Keratinocyte (primary cell): ENCODE measurements at regions not wholly inside any gene's neighbourhood (a gene's known extent, or its start where the extent isn't known, plus 50 kb on each side); places are given as distances from the start of the nearest gene placed in this dataset.

Experiments used
- DNase-seq: peaks from one replicate; pipeline ENCODE4 v3.0.0-alpha.2; 2011; ENCODE audit warnings: low read depth, missing footprints, low spot score
- FAIRE-seq: peaks from 2 replicates; lab custom pipeline; 2011; peaks lifted over from hg19 to GRCh38; lab: Jason Lieb, UNC
- H2AFZ ChIP-seq: 2 replicates; pipeline ENCODE4 v1.6.0; 2012; ENCODE audit warnings: low read length, control low read depth, inconsistent platforms; ENCODE audit not compliant: control insufficient read depth
- H3K27ac ChIP-seq: 2 replicates; pipeline ENCODE4 v1.5.1; 2011; ENCODE audit warnings: low read length; ENCODE audit not compliant: control insufficient read depth, insufficient read depth
- H3K27me3 ChIP-seq: 3 replicates; pipeline ENCODE4 v1.6.0; 2011; ENCODE audit warnings: low read length; ENCODE audit not compliant: control insufficient read depth, insufficient read depth; ENCODE audit errors: extremely low read depth
- H3K36me3 ChIP-seq, 2 experiments: 2 replicates in 1 of 2; 3 replicates in 1 of 2; pipeline ENCODE4 v1.5.1; 2011; ENCODE audit warnings: low read length in 2 of 2, mild to moderate bottlenecking in 1 of 2; ENCODE audit not compliant: control insufficient read depth in 2 of 2, insufficient read depth in 2 of 2; ENCODE audit errors: extremely low read depth in 1 of 2
- H3K4me1 ChIP-seq: 3 replicates; pipeline ENCODE4 v1.5.1; 2011; ENCODE audit warnings: low read length; ENCODE audit not compliant: control insufficient read depth, insufficient read depth; ENCODE audit errors: extremely low read depth
- H3K4me2 ChIP-seq: 3 replicates; pipeline ENCODE4 v1.6.0; 2011; ENCODE audit warnings: low read depth, low read length; ENCODE audit not compliant: control insufficient read depth, insufficient read depth; ENCODE audit errors: extremely low read depth
- H3K4me3 ChIP-seq, 3 experiments: fragments of 200-600 bp in 1 of 3; sonication (generic) in 1 of 3; 2 replicates in 2 of 3; 3 replicates in 1 of 3; pipeline ENCODE4 v1.5.1; 2011 to 2016; ENCODE audit warnings: low read length in 3 of 3, mild to moderate bottlenecking in 3 of 3, control low read depth in 2 of 3, inconsistent platforms in 1 of 3, low read depth in 1 of 3, mixed read lengths in 1 of 3, mixed run types in 1 of 3, moderate library complexity in 1 of 3; ENCODE audit not compliant: control insufficient read depth in 2 of 3, insufficient read depth in 2 of 3; ENCODE audit errors: extremely low read depth in 1 of 3
- H3K79me2 ChIP-seq: 2 replicates; pipeline ENCODE4 v1.6.0; 2012; ENCODE audit warnings: low read length; ENCODE audit not compliant: control insufficient read depth, insufficient read depth
- H3K9ac ChIP-seq: 3 replicates; pipeline ENCODE4 v1.6.0; 2011; ENCODE audit warnings: low read length; ENCODE audit not compliant: control insufficient read depth, insufficient read depth; ENCODE audit errors: extremely low read depth
- H3K9me1 ChIP-seq: 3 replicates; pipeline ENCODE4 v1.6.0; 2011; ENCODE audit warnings: low read length; ENCODE audit not compliant: control insufficient read depth, insufficient read depth; ENCODE audit errors: extremely low read depth
- H3K9me3 ChIP-seq: 2 replicates; pipeline ENCODE4 v1.5.1; 2012; ENCODE audit warnings: low read depth, low read length; ENCODE audit not compliant: control insufficient read depth
- H4K20me1 ChIP-seq: 3 replicates; pipeline ENCODE4 v1.6.0; 2011; ENCODE audit warnings: low read length; ENCODE audit not compliant: control insufficient read depth, insufficient read depth; ENCODE audit errors: extremely low read depth
- EZH2 ChIP-seq: IDR thresholded peaks from one replicate; pipeline ENCODE4 v1.6.1; 2012; ENCODE audit warnings: inconsistent platforms, mild to moderate bottlenecking, low read length, moderate library complexity
- dilution Hi-C: fragments of 300-500 bp; cut with MboI; formaldehyde crosslinking; loops from one replicate; pipeline ENCODE4 v1.7.0; 2020; ENCODE audit warnings: low sequenced_read_pairs; ENCODE audit not compliant: extremely low pct_ligation_motif_present
- TF ChIP-seq, protein P1 (sequence below), 3 experiments: IDR thresholded peaks in 1 of 3; conservative IDR thresholded peaks in 1 of 3; optimal IDR thresholded peaks in 1 of 3; 2 replicates in 2 of 3; 3 replicates in 1 of 3; pipeline versions ENCODE3 to v1.5.1; 2011; ENCODE audit warnings: low read length in 3 of 3, mild to moderate bottlenecking in 3 of 3, moderate library complexity in 2 of 3, control low read depth in 1 of 3, inconsistent platforms in 1 of 3; ENCODE audit not compliant: insufficient read depth in 2 of 3; ENCODE audit errors: extremely low read depth in 1 of 3

DNA sequence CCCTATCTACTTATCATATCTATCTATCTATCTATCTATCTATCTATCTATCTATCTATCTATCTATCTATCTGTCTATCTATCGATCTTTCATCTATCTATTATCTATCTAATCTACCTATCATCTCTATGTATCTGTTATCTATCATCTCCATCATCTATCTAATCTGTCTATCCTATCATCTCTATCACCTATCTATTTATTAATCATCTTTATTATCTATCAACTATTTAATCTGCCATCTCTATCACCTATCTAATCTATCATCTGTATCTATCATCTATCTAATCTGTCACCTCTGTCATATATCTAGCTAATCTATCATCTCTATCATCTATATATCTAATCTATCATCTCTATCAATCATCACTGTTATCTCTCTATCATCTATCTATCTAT, 736.3 kb downstream of the TYW1 start:
- no peak for DNase-seq
- Histone ChIP-seq H3K27me3 (no peaks in the 10 kb centered on the region), H3K4me2 (no peak overlapping the region), H3K79me2 (no peaks in the 10 kb centered on the region), H3K9ac (no peak overlapping the region), H3K4me1 (no peaks in the 10 kb centered on the region), H4K20me1 (no peaks in the 10 kb centered on the region), H2AFZ (no peak overlapping the region), H3K36me3 (no peaks in the 10 kb centered on the region), H3K4me3 (no peak overlapping the region), H3K9me3 (peaks cover 2% of the 10 kb centered on the region), H3K27ac (no peak overlapping the region), H3K9me1 (no peaks in the 10 kb centered on the region)
- FAIRE-seq, result no peak
- dilution Hi-C loops, result no loop called here
- TF ChIP-seq, protein P1, sequence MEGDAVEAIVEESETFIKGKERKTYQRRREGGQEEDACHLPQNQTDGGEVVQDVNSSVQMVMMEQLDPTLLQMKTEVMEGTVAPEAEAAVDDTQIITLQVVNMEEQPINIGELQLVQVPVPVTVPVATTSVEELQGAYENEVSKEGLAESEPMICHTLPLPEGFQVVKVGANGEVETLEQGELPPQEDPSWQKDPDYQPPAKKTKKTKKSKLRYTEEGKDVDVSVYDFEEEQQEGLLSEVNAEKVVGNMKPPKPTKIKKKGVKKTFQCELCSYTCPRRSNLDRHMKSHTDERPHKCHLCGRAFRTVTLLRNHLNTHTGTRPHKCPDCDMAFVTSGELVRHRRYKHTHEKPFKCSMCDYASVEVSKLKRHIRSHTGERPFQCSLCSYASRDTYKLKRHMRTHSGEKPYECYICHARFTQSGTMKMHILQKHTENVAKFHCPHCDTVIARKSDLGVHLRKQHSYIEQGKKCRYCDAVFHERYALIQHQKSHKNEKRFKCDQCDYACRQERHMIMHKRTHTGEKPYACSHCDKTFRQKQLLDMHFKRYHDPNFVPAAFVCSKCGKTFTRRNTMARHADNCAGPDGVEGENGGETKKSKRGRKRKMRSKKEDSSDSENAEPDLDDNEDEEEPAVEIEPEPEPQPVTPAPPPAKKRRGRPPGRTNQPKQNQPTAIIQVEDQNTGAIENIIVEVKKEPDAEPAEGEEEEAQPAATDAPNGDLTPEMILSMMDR (optimal IDR thresholded peaks at IDR 0.05 in 1 of 3, IDR thresholded peaks at IDR 0.05 in 1 of 3, conservative IDR thresholded peaks at IDR 0.05 in 1 of 3; ENCODE audit: extremely low read depth in 1 of 3, insufficient read depth in 2 of 3, low read length in 3 of 3), result no peak
- no peak for TF ChIP-seq EZH2

DNA sequence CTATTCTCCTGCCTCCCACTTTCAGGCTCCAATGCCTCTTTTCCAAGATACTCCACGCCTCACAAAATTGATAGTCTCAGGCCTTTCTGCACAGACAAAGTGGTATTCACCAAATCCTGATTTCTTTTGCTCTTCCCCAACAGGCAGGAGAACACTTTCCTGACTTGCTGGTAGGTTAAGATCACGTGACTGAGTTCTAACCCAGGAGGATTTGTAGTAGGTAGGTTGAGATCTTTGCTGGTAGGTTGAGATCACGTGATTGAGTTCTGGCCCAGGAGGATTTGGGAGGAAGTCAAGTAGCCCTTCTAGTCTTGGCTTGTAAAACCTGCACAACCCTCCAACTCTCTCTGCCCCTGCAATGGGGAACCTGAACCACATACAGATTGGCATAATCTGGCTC, 741.5 kb downstream of the TYW1 start:
- no peaks in the 10 kb centered on the region for H3K36me3 ChIP-seq
- no peak overlapping the region for H3K4me3 ChIP-seq
- H3K9me3 ChIP-seq, result peaks cover 2% of the 10 kb centered on the region
- no peak overlapping the region for H3K9ac ChIP-seq
- no peak overlapping the region for H2AFZ ChIP-seq
- no peaks in the 10 kb centered on the region for H3K27me3 ChIP-seq
- no peak for DNase-seq
- no peaks in the 10 kb centered on the region for H4K20me1 ChIP-seq
- no peaks in the 10 kb centered on the region for H3K79me2 ChIP-seq
- no peaks in the 10 kb centered on the region for H3K9me1 ChIP-seq
- TF ChIP-seq, protein P1 (optimal IDR thresholded peaks at IDR 0.05 in 1 of 3, IDR thresholded peaks at IDR 0.05 in 1 of 3, conservative IDR thresholded peaks at IDR 0.05 in 1 of 3; ENCODE audit: extremely low read depth in 1 of 3, insufficient read depth in 2 of 3, low read length in 3 of 3), result no peak
- TF ChIP-seq EZH2, result no peak
- no peak overlapping the region for H3K27ac ChIP-seq
- H3K4me2 ChIP-seq, result no peak overlapping the region
- no peak for FAIRE-seq
- dilution Hi-C loops, result no loop called here
- H3K4me1 ChIP-seq, result no peaks in the 10 kb centered on the region
